ENCODE measurements at regions not wholly inside any gene's neighbourhood (a gene's known extent, or its start where the extent isn't known, plus 50 kb on each side); places are given as distances from the start of the nearest gene placed in this dataset.

- Mint-ChIP-seq H3K4me1 (no peaks in the 10 kb centered on the region), H3K27me3 (ENCODE audit: low read depth) (no peaks in the 10 kb centered on the region), H3K27ac (ENCODE audit: unreplicated experiment) (no peak overlapping the region), H3K9me3 (peaks cover 4% of the 10 kb centered on the region), H3K4me3 (no peak overlapping the region), H3K36me3 (ENCODE audit: low read depth) (no peaks in the 10 kb centered on the region)
- no peak for DNase-seq (ENCODE audit: low read depth, low spot score)
- TF ChIP-seq CTCF (conservative IDR thresholded peaks at IDR 0.05), result no peak
Observed at GRCh38 chr2:18891600-18892345, 302.4 kb upstream of the NT5C1B start.

DNA sequence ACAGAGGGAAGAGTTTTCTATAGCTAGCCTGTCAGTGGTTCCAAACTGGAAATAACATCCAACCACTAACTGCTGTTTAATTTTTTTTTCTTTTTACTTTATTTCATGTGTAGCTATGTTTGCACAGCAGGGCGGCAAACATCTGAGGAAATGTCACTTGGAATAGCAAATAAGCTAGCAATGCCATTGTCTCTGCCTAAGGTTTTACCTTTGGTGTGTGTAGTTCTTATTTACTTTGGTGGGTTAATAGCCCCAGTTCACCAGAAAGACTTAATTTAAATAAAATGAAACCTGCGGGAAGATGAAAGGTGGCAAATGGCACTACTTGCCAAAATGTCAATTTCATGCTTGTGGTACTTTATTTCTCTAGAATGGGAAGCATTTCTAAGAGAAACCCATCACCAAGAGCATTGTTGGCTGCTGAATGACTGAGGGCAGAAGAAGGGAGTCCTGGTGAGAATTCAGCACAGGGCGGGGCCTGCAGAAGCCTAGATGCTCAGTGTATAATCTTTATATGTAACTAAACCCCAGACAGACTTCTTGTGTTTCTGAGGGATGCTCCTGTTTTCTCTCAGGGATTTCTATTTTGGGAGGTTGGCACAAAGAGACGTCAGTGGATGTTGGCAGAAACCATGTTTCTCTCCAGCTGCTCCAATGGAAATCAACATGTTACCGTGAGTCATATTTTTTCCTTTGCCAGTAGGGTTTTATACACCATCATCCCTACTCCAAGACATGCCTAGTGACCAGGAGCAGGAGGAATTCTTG is 300.4 kb upstream of the NT5C1B start:
- DNase-seq (ENCODE audit: low read depth, low spot score), result no peak
- Mint-ChIP-seq H3K27me3 (ENCODE audit: low read depth) (no peaks in the 10 kb centered on the region), H3K9me3 (peaks cover 4% of the 10 kb centered on the region), H3K4me1 (no peaks in the 10 kb centered on the region), H3K4me3 (no peak overlapping the region), H3K27ac (ENCODE audit: unreplicated experiment) (peak overlapping the region; percentile 70), H3K36me3 (ENCODE audit: low read depth) (no peaks in the 10 kb centered on the region)
- no peak for TF ChIP-seq CTCF (conservative IDR thresholded peaks at IDR 0.05)

DNA sequence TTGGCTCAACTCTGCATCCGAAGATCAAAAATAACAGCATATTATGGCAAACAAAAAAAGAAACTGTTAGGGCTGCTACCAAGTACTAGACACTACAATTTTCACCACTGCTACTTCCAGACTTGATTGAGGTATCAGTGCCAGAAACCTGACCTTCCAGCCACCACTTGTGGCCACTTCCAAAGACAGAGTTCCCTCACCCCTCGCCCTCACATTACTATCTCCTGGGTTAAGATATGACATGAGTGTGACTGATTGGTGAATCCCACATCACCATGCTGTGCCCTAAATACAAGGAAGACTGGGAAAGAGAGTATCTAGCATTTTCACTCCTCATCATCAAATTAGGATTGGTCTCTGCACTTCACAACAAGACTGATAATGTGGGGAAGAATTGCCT is 296.1 kb upstream of the NT5C1B start:
- no peak for DNase-seq (ENCODE audit: low read depth, low spot score)
- Mint-ChIP-seq H3K27me3 (ENCODE audit: low read depth) (no peaks in the 10 kb centered on the region), H3K4me3 (no peak overlapping the region), H3K36me3 (ENCODE audit: low read depth) (no peaks in the 10 kb centered on the region), H3K9me3 (peaks cover 6% of the 10 kb centered on the region), H3K27ac (ENCODE audit: unreplicated experiment) (no peak overlapping the region), H3K4me1 (no peaks in the 10 kb centered on the region)
- no peak for TF ChIP-seq CTCF (conservative IDR thresholded peaks at IDR 0.05)

DNA sequence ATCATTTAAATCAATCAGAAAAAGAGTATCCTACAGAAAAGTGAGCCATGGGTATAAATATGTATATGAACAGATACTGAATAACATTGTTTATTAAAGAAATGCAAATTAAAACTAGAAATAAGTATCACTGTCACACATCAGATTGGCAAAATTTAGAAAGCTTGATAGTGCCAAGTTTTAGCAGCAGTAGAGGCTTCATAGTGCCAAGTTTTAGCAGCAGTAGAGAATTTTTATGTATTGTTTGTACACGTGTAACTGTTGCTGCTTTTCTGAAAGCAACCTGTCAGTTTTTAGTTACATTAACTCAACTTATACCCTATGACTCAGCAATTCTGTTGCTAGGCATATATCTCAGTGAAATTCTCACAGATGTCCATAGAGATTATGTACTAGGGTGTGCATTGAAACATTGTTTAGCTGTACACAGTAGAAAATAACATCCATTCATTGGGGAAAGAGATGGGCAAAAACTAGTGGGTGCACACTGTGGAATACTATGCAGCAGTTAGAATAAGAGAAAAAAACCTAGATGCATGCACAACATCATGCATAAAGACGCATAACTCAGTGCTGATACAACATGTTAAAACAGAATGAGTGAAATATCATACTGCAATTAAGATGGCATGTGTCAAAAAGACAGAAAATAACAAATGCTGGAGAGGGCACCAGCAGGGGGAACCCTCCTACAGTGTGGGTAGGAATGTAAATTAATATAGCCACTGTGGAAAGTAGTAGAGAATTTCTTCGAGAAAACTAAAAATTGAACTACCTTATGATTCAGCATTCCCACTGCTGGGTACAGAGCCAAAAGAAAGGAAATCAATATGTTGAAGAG is 294.5 kb upstream of the NT5C1B start:
- Mint-ChIP-seq H3K36me3 (ENCODE audit: low read depth) (no peaks in the 10 kb centered on the region), H3K4me1 (no peaks in the 10 kb centered on the region), H3K27ac (ENCODE audit: unreplicated experiment) (no peak overlapping the region), H3K4me3 (no peak overlapping the region), H3K27me3 (ENCODE audit: low read depth) (no peaks in the 10 kb centered on the region), H3K9me3 (peaks cover 6% of the 10 kb centered on the region)
- DNase-seq (ENCODE audit: low read depth, low spot score), result no peak
- no peak for TF ChIP-seq CTCF (conservative IDR thresholded peaks at IDR 0.05)

- TF ChIP-seq CTCF (conservative IDR thresholded peaks at IDR 0.05), result no peak
- H3K9me3 Mint-ChIP-seq, result peaks cover 5% of the 10 kb centered on the region
- DNase-seq (ENCODE audit: low read depth, low spot score), result no peak
- H3K27me3 Mint-ChIP-seq (ENCODE audit: low read depth), result no peaks in the 10 kb centered on the region
- no peaks in the 10 kb centered on the region for H3K36me3 Mint-ChIP-seq (ENCODE audit: low read depth)
- H3K27ac Mint-ChIP-seq (ENCODE audit: unreplicated experiment), result no peak overlapping the region
- H3K4me1 Mint-ChIP-seq, result peaks cover 7% of the 10 kb centered on the region
- H3K4me3 Mint-ChIP-seq, result no peak overlapping the region
Observed at GRCh38 chr2:18871430-18871829, 282.1 kb upstream of the NT5C1B start.

Data from neural crest cell (in vitro differentiated cells).